ENCODE measurements at regions not wholly inside any gene's neighbourhood (a gene's known extent, or its start where the extent isn't known, plus 50 kb on each side); places are given as distances from the start of the nearest gene placed in this dataset.
A peak's percentile ranks its signal among the peaks of the same experiment; 100 is the strongest.

- Histone ChIP-seq H3K18ac (ENCODE audit: low read length) (no peak overlapping the region), H3K79me2 (ENCODE audit: control insufficient read depth, insufficient read depth, low read length, poor library complexity) (no peaks in the 10 kb centered on the region), H3K4me3 (ENCODE audit: low read depth, low read length) (no peak overlapping the region), H2BK12ac (ENCODE audit: low read length) (no peak overlapping the region), H3K79me1 (ENCODE audit: low read length) (peaks cover 4% of the 10 kb centered on the region), H2BK5ac (ENCODE audit: low read depth, low read length, poor library complexity) (no peak overlapping the region), H4K12ac (ENCODE audit: low read depth, low read length) (no peak overlapping the region), H3K4me1 (ENCODE audit: control insufficient read depth in 1 of 2, insufficient read depth in 2 of 2, low read length in 2 of 2) (peaks cover 3 to 10% of the 10 kb centered on the region in 2 experiments), H3K23ac (ENCODE audit: low read length) (no peak overlapping the region), H3K14ac (ENCODE audit: low read length) (no peak overlapping the region), H3K27ac (ENCODE audit: low read depth, low read length) (no peak overlapping the region), H2AK5ac (ENCODE audit: low read length) (no peak overlapping the region), H3K27me3 (ENCODE audit: insufficient read depth, low read length) (no peaks in the 10 kb centered on the region), H2BK120ac (ENCODE audit: insufficient read depth, low read length, poor library complexity) (no peak overlapping the region), H4K8ac (ENCODE audit: low read depth, low read length) (no peak overlapping the region), H3K9ac (ENCODE audit: low read length) (no peak overlapping the region), H4K91ac (ENCODE audit: low read depth, low read length) (no peak overlapping the region), H2AFZ (ENCODE audit: insufficient read depth, low read length, poor library complexity) (no peak overlapping the region), H3K4me2 (ENCODE audit: low read length) (no peak overlapping the region), H3K9me3 (ENCODE audit: insufficient read depth, low read depth, low read length) (no peaks in the 10 kb centered on the region), H3K4ac (ENCODE audit: low read depth, low read length) (no peak overlapping the region), H3K36me3 (ENCODE audit: control insufficient read depth in 1 of 2, insufficient read depth in 2 of 2, low read length in 2 of 2) (no peaks in the 10 kb centered on the region)
- DNase-seq, result no peak
- WGBS (ENCODE audit: extremely low coverage, insufficient coverage, insufficient read length), result no CpG with 5 or more reads among the region's 4 CpGs
Observed at GRCh38 chr4:4655901-4656300, 114.1 kb upstream of the STX18 start.

GRCh38 chr4:4655011-4655410, 113.2 kb upstream of the STX18 start:
- Histone ChIP-seq H2BK120ac (ENCODE audit: insufficient read depth, low read length, poor library complexity) (no peak overlapping the region), H2BK12ac (ENCODE audit: low read length) (no peak overlapping the region), H3K4ac (ENCODE audit: low read depth, low read length) (no peak overlapping the region), H3K9me3 (ENCODE audit: insufficient read depth, low read depth, low read length) (no peaks in the 10 kb centered on the region), H3K36me3 (ENCODE audit: control insufficient read depth in 1 of 2, insufficient read depth in 2 of 2, low read length in 2 of 2) (no peaks in the 10 kb centered on the region), H3K4me1 (ENCODE audit: control insufficient read depth in 1 of 2, insufficient read depth in 2 of 2, low read length in 2 of 2) (peaks cover 3 to 10% of the 10 kb centered on the region in 2 experiments), H3K23ac (ENCODE audit: low read length) (no peak overlapping the region), H4K8ac (ENCODE audit: low read depth, low read length) (no peak overlapping the region), H3K27me3 (ENCODE audit: insufficient read depth, low read length) (no peaks in the 10 kb centered on the region), H3K18ac (ENCODE audit: low read length) (no peak overlapping the region), H3K4me2 (ENCODE audit: low read length) (no peak overlapping the region), H2AK5ac (ENCODE audit: low read length) (no peak overlapping the region), H3K27ac (ENCODE audit: low read depth, low read length) (peak overlapping the region; percentile 18), H3K4me3 (ENCODE audit: low read depth, low read length) (no peak overlapping the region), H3K79me2 (ENCODE audit: control insufficient read depth, insufficient read depth, low read length, poor library complexity) (no peaks in the 10 kb centered on the region), H4K91ac (ENCODE audit: low read depth, low read length) (no peak overlapping the region), H3K79me1 (ENCODE audit: low read length) (peaks cover 4% of the 10 kb centered on the region), H3K14ac (ENCODE audit: low read length) (no peak overlapping the region), H2BK5ac (ENCODE audit: low read depth, low read length, poor library complexity) (no peak overlapping the region), H3K9ac (ENCODE audit: low read length) (no peak overlapping the region), H2AFZ (ENCODE audit: insufficient read depth, low read length, poor library complexity) (no peak overlapping the region), H4K12ac (ENCODE audit: low read depth, low read length) (no peak overlapping the region)
- no CpG with 5 or more reads among the region's 2 CpGs for WGBS (ENCODE audit: extremely low coverage, insufficient coverage, insufficient read length)
- no peak for DNase-seq

GRCh38 chr4:4651811-4652755, 110.2 kb upstream of the STX18 start:
- DNase-seq, result no peak
- no peak overlapping the region for H3K23ac ChIP-seq (ENCODE audit: low read length)

GRCh38 chr4:4647041-4647440, 105.2 kb upstream of the STX18 start:
- Histone ChIP-seq H3K9me3 (ENCODE audit: insufficient read depth, low read depth, low read length) (no peaks in the 10 kb centered on the region), H3K9ac (ENCODE audit: low read length) (no peak overlapping the region)
- no peak for DNase-seq

More at GRCh38 chr4:4651811-4652755, 110.2 kb upstream of the STX18 start:
- H3K9ac ChIP-seq (ENCODE audit: low read length), result no peak overlapping the region
- no peak overlapping the region for H3K18ac ChIP-seq (ENCODE audit: low read length)
- H4K12ac ChIP-seq (ENCODE audit: low read depth, low read length), result no peak overlapping the region
- H3K4me1 ChIP-seq (ENCODE audit: control insufficient read depth in 1 of 2, insufficient read depth in 2 of 2, low read length in 2 of 2), result peaks cover 3 to 6% of the 10 kb centered on the region in 2 experiments
- H3K36me3 ChIP-seq (ENCODE audit: control insufficient read depth in 1 of 2, insufficient read depth in 2 of 2, low read length in 2 of 2), result no peaks in the 10 kb centered on the region
- no peak overlapping the region for H2AK5ac ChIP-seq (ENCODE audit: low read length)
- H3K79me2 ChIP-seq (ENCODE audit: control insufficient read depth, insufficient read depth, low read length, poor library complexity), result no peaks in the 10 kb centered on the region
- no peak overlapping the region for H3K4ac ChIP-seq (ENCODE audit: low read depth, low read length)
- H4K8ac ChIP-seq (ENCODE audit: low read depth, low read length), result no peak overlapping the region
- peak overlapping the region; percentile 24 for H2BK120ac ChIP-seq (ENCODE audit: insufficient read depth, low read length, poor library complexity)
- H3K27me3 ChIP-seq (ENCODE audit: insufficient read depth, low read length), result no peaks in the 10 kb centered on the region
- H3K9me3 ChIP-seq (ENCODE audit: insufficient read depth, low read depth, low read length), result no peaks in the 10 kb centered on the region
- no peak overlapping the region for H2BK5ac ChIP-seq (ENCODE audit: low read depth, low read length, poor library complexity)
- H4K91ac ChIP-seq (ENCODE audit: low read depth, low read length), result no peak overlapping the region
- H2AFZ ChIP-seq (ENCODE audit: insufficient read depth, low read length, poor library complexity), result no peak overlapping the region
- no CpG with 5 or more reads among the region's 12 CpGs for WGBS (ENCODE audit: extremely low coverage, insufficient coverage, insufficient read length)
- no peak overlapping the region for H3K14ac ChIP-seq (ENCODE audit: low read length)
- H3K4me2 ChIP-seq (ENCODE audit: low read length), result no peak overlapping the region
- H3K4me3 ChIP-seq (ENCODE audit: low read depth, low read length), result no peak overlapping the region
- H3K27ac ChIP-seq (ENCODE audit: low read depth, low read length), result no peak overlapping the region
- no peak overlapping the region for H2BK12ac ChIP-seq (ENCODE audit: low read length)
- peaks cover 2% of the 10 kb centered on the region for H3K79me1 ChIP-seq (ENCODE audit: low read length)

More at GRCh38 chr4:4647041-4647440, 105.2 kb upstream of the STX18 start:
- no peak overlapping the region for H4K91ac ChIP-seq (ENCODE audit: low read depth, low read length)
- H3K79me2 ChIP-seq (ENCODE audit: control insufficient read depth, insufficient read depth, low read length, poor library complexity), result no peaks in the 10 kb centered on the region
- no peak overlapping the region for H3K4me2 ChIP-seq (ENCODE audit: low read length)
- no CpG with 5 or more reads among the region's 1 CpG for WGBS (ENCODE audit: extremely low coverage, insufficient coverage, insufficient read length)
- no peak overlapping the region for H2BK5ac ChIP-seq (ENCODE audit: low read depth, low read length, poor library complexity)
- no peak overlapping the region for H2BK120ac ChIP-seq (ENCODE audit: insufficient read depth, low read length, poor library complexity)
- no peak overlapping the region for H4K12ac ChIP-seq (ENCODE audit: low read depth, low read length)
- no peak overlapping the region for H2BK12ac ChIP-seq (ENCODE audit: low read length)
- no peak overlapping the region for H3K27ac ChIP-seq (ENCODE audit: low read depth, low read length)
- H4K8ac ChIP-seq (ENCODE audit: low read depth, low read length), result no peak overlapping the region
- no peaks in the 10 kb centered on the region for H3K27me3 ChIP-seq (ENCODE audit: insufficient read depth, low read length)
- H3K4ac ChIP-seq (ENCODE audit: low read depth, low read length), result no peak overlapping the region
- H3K23ac ChIP-seq (ENCODE audit: low read length), result no peak overlapping the region
- H2AFZ ChIP-seq (ENCODE audit: insufficient read depth, low read length, poor library complexity), result no peak overlapping the region
- no peak overlapping the region for H3K14ac ChIP-seq (ENCODE audit: low read length)
- H3K79me1 ChIP-seq (ENCODE audit: low read length), result peaks cover 4% of the 10 kb centered on the region
- H3K4me1 ChIP-seq (ENCODE audit: control insufficient read depth in 1 of 2, insufficient read depth in 2 of 2, low read length in 2 of 2), result peaks cover 4 to 9% of the 10 kb centered on the region in 2 experiments
- no peak overlapping the region for H3K18ac ChIP-seq (ENCODE audit: low read length)
- no peaks in the 10 kb centered on the region for H3K36me3 ChIP-seq (ENCODE audit: control insufficient read depth in 1 of 2, insufficient read depth in 2 of 2, low read length in 2 of 2)
- no peak overlapping the region for H3K4me3 ChIP-seq (ENCODE audit: low read depth, low read length)
- H2AK5ac ChIP-seq (ENCODE audit: low read length), result no peak overlapping the region

All from trophoblast cell (in vitro differentiated cells and primary cell).